Mesenchymal stem cell (in vitro differentiated cells and primary cell): ENCODE measurements at regions not wholly inside any gene's neighbourhood (a gene's known extent, or its start where the extent isn't known, plus 50 kb on each side); places are given as distances from the start of the nearest gene placed in this dataset.

Source experiments
- DNase-seq: peaks from one replicate; pipeline ENCODE4 v3.0.0-alpha.2; 2013
- H2AFZ ChIP-seq: one replicate; pipeline ENCODE4 v1.6.1; 2013; ENCODE audit warnings: low read depth, mild to moderate bottlenecking, control low read depth, inconsistent platforms, low read length, moderate library complexity
- H2AK5ac ChIP-seq: 2 replicates; pipeline ENCODE4 v1.6.1; 2013; ENCODE audit warnings: low read length, moderate library complexity, mild to moderate bottlenecking, inconsistent platforms; ENCODE audit not compliant: severe bottlenecking
- H2BK120ac ChIP-seq: one replicate; pipeline ENCODE4 v1.6.1; 2013; ENCODE audit warnings: low read depth, mild to moderate bottlenecking, inconsistent platforms, low read length, moderate library complexity
- H2BK12ac ChIP-seq, 2 experiments: one replicate each; pipeline ENCODE4 v1.6.1; 2013; ENCODE audit warnings: inconsistent platforms in 2 of 2, low read length in 2 of 2, mild to moderate bottlenecking in 2 of 2, moderate library complexity in 2 of 2, control low read depth in 1 of 2
- H2BK15ac ChIP-seq: one replicate; pipeline ENCODE4 v1.6.1; 2013; ENCODE audit warnings: mild to moderate bottlenecking, low read depth, inconsistent platforms; ENCODE audit not compliant: poor library complexity, severe bottlenecking
- H2BK5ac ChIP-seq: 2 replicates; pipeline ENCODE4 v1.6.1; 2013; ENCODE audit warnings: low read depth, mild to moderate bottlenecking, low read length, control low read depth, inconsistent platforms; ENCODE audit not compliant: poor library complexity, severe bottlenecking
- H3K14ac ChIP-seq, 2 experiments: one replicate each; pipeline ENCODE4 v1.6.1; 2013; ENCODE audit warnings: inconsistent platforms in 2 of 2, low read length in 2 of 2, control low read depth in 1 of 2, mild to moderate bottlenecking in 1 of 2, moderate library complexity in 1 of 2
- H3K18ac ChIP-seq, 2 experiments: one replicate each; pipeline ENCODE4 v1.6.1; 2013; ENCODE audit warnings: inconsistent platforms in 2 of 2, low read length in 2 of 2, control low read depth in 1 of 2, low read depth in 1 of 2, mild to moderate bottlenecking in 1 of 2
- H3K23ac ChIP-seq, 2 experiments: one replicate each; pipeline ENCODE4 v1.6.1; 2013; ENCODE audit warnings: inconsistent platforms in 2 of 2, low read length in 2 of 2, mild to moderate bottlenecking in 2 of 2, moderate library complexity in 2 of 2, control low read depth in 1 of 2
- H3K27ac ChIP-seq: 2 replicates; pipeline ENCODE4 v1.5.1; 2013; ENCODE audit warnings: mild to moderate bottlenecking, moderate library complexity, low read length, control low read depth, inconsistent platforms; ENCODE audit not compliant: poor library complexity, severe bottlenecking
- H3K27me3 ChIP-seq, 2 experiments: 2 replicates each; pipeline versions ENCODE4 v1.6.1 to v1.7.0; 2013; ENCODE audit warnings: low read length in 2 of 2, mild to moderate bottlenecking in 2 of 2, moderate library complexity in 2 of 2, control low read depth in 1 of 2, inconsistent platforms in 1 of 2; ENCODE audit not compliant: control insufficient read depth in 1 of 2, insufficient read depth in 1 of 2
- H3K36me3 ChIP-seq, 2 experiments: 2 replicates each; pipeline versions ENCODE4 v1.6.1 to v1.7.0; 2013; ENCODE audit warnings: low read length in 2 of 2, control low read depth in 1 of 2, inconsistent platforms in 1 of 2, low read depth in 1 of 2, mild to moderate bottlenecking in 1 of 2; ENCODE audit not compliant: insufficient read depth in 2 of 2, control insufficient read depth in 1 of 2
- H3K4ac ChIP-seq, 2 experiments: one replicate each; pipeline ENCODE4 v1.6.1; 2013; ENCODE audit warnings: inconsistent platforms in 2 of 2, low read length in 2 of 2, mild to moderate bottlenecking in 2 of 2, moderate library complexity in 2 of 2, control low read depth in 1 of 2, low read depth in 1 of 2
- H3K4me1 ChIP-seq: 2 replicates; pipeline ENCODE4 v1.6.1; 2013; ENCODE audit warnings: low read depth, low read length, control low read depth; ENCODE audit not compliant: control insufficient read depth, insufficient read depth
- H3K4me2 ChIP-seq: 2 replicates; pipeline ENCODE4 v1.6.1; 2013; ENCODE audit warnings: low read length, mild to moderate bottlenecking, inconsistent platforms; ENCODE audit not compliant: poor library complexity, severe bottlenecking
- H3K4me3 ChIP-seq, 2 experiments: 2 replicates each; pipeline versions ENCODE4 v1.5.1 to v1.7.0; 2013; ENCODE audit warnings: low read length in 2 of 2, mild to moderate bottlenecking in 2 of 2, control low read depth in 1 of 2, low read depth in 1 of 2; ENCODE audit not compliant: insufficient read depth in 1 of 2
- H3K79me1 ChIP-seq: replicated peaks from 2 replicates; pipeline ENCODE4 v1.6.1; 2013; ENCODE audit warnings: mild to moderate bottlenecking, control low read depth, low read length, inconsistent platforms; ENCODE audit not compliant: poor library complexity, severe bottlenecking
- H3K9ac ChIP-seq: 2 replicates; pipeline ENCODE4 v1.7.0; 2013; ENCODE audit warnings: mild to moderate bottlenecking, low read length, moderate library complexity
- H3K9me3 ChIP-seq: 2 replicates; pipeline ENCODE4 v1.7.0; 2013; ENCODE audit warnings: mild to moderate bottlenecking, low read length; ENCODE audit not compliant: control insufficient read depth
- H4K8ac ChIP-seq: one replicate; pipeline ENCODE4 v1.6.1; 2013; ENCODE audit warnings: inconsistent platforms, mild to moderate bottlenecking, low read length, moderate library complexity
- H4K91ac ChIP-seq: one replicate; pipeline ENCODE4 v1.6.1; 2013; ENCODE audit warnings: mild to moderate bottlenecking, low read length, inconsistent platforms
- WGBS: methylation state at CpG from one replicate; pipeline ENCODE4 v1.1.7; 2013; ENCODE audit warnings: mixed read lengths; 5-methylcytosine and 5-hydroxymethylcytosine counted together

- DNase-seq, result no peak
- WGBS, result 67% methylated on average over 3 of the region's 3 CpGs
- H3K18ac ChIP-seq, result no peak overlapping the region
These were observed 397.2 kb upstream of the MAP3K7 start for GRCh38 chr6:90984066-90984465.

GRCh38 chr6:90983462-90983861 is 396.6 kb upstream of the MAP3K7 start:
- Histone ChIP-seq H3K14ac (no peak overlapping the region), H2BK15ac (no peak overlapping the region), H4K8ac (no peak overlapping the region), H3K18ac (peak overlapping the region in 1 of 2 experiments; percentile 12), H2BK5ac (no peak overlapping the region), H3K79me1 (no peaks in the 10 kb centered on the region), H4K91ac (no peak overlapping the region), H2BK120ac (no peak overlapping the region), H3K4me1 (no peaks in the 10 kb centered on the region), H2BK12ac (no peak overlapping the region), H2AFZ (peak overlapping the region; percentile 63), H3K36me3 (no peaks in the 10 kb centered on the region), H3K27me3 (no peaks in the 10 kb centered on the region), H2AK5ac (no peak overlapping the region), H3K4me2 (no peak overlapping the region), H3K9me3 (no peaks in the 10 kb centered on the region), H3K4me3 (no peak overlapping the region), H3K4ac (no peak overlapping the region), H3K9ac (no peak overlapping the region), H3K23ac (no peak overlapping the region), H3K27ac (no peak overlapping the region)
- 14% methylated on average over 3 of the region's 4 CpGs for WGBS
- no peak for DNase-seq

More at GRCh38 chr6:90984066-90984465, 397.2 kb upstream of the MAP3K7 start:
- Histone ChIP-seq H2BK120ac (no peak overlapping the region), H3K4me2 (no peak overlapping the region), H3K27me3 (no peaks in the 10 kb centered on the region), H3K4me3 (no peak overlapping the region), H2BK12ac (no peak overlapping the region), H3K9me3 (no peaks in the 10 kb centered on the region), H2BK15ac (no peak overlapping the region), H3K9ac (no peak overlapping the region), H4K8ac (no peak overlapping the region), H3K27ac (no peak overlapping the region), H3K23ac (no peak overlapping the region), H2AK5ac (no peak overlapping the region), H3K14ac (no peak overlapping the region), H3K4me1 (no peaks in the 10 kb centered on the region), H2BK5ac (no peak overlapping the region), H3K4ac (no peak overlapping the region), H4K91ac (no peak overlapping the region), H2AFZ (no peak overlapping the region), H3K36me3 (no peaks in the 10 kb centered on the region), H3K79me1 (no peaks in the 10 kb centered on the region)

- Histone ChIP-seq H2BK120ac (no peak overlapping the region), H3K4ac (no peak overlapping the region), H3K14ac (peak overlapping the region in 1 of 2 experiments; percentile 38), H3K4me1 (peaks cover 1% of the 10 kb centered on the region), H2AK5ac (no peak overlapping the region), H3K18ac (no peak overlapping the region), H3K9me3 (no peaks in the 10 kb centered on the region), H2BK15ac (no peak overlapping the region), H3K4me3 (no peak overlapping the region), H4K91ac (no peak overlapping the region), H3K27ac (no peak overlapping the region), H3K9ac (no peak overlapping the region), H2BK12ac (no peak overlapping the region), H2AFZ (no peak overlapping the region), H3K27me3 (no peaks in the 10 kb centered on the region), H4K8ac (no peak overlapping the region), H2BK5ac (no peak overlapping the region), H3K4me2 (no peak overlapping the region), H3K23ac (no peak overlapping the region), H3K79me1 (no peaks in the 10 kb centered on the region), H3K36me3 (no peaks in the 10 kb centered on the region)
- 89% methylated on average over 7 of the region's 7 CpGs for WGBS
- DNase-seq, result no peak
These were observed 395.7 kb upstream of the MAP3K7 start for GRCh38 chr6:90982581-90982980.

- no peak overlapping the region for H2AFZ ChIP-seq
- H3K27ac ChIP-seq, result no peak overlapping the region
- H3K14ac ChIP-seq, result no peak overlapping the region
- H2BK120ac ChIP-seq, result no peak overlapping the region
- no peak overlapping the region for H4K8ac ChIP-seq
- H3K18ac ChIP-seq, result no peak overlapping the region
- H2BK5ac ChIP-seq, result no peak overlapping the region
- H3K9ac ChIP-seq, result no peak overlapping the region
- H2BK15ac ChIP-seq, result no peak overlapping the region
- no peak for DNase-seq
- H3K4ac ChIP-seq, result no peak overlapping the region
- no peak overlapping the region for H4K91ac ChIP-seq
- peaks cover 1% of the 10 kb centered on the region for H3K4me1 ChIP-seq
- no peaks in the 10 kb centered on the region for H3K36me3 ChIP-seq
- no peak overlapping the region for H3K4me3 ChIP-seq
- no peaks in the 10 kb centered on the region for H3K9me3 ChIP-seq
- no peak overlapping the region for H3K23ac ChIP-seq
- H3K79me1 ChIP-seq, result no peaks in the 10 kb centered on the region
- no peaks in the 10 kb centered on the region for H3K27me3 ChIP-seq
- WGBS, result 99% methylated on average over 3 of the region's 3 CpGs
- H2BK12ac ChIP-seq, result no peak overlapping the region
- no peak overlapping the region for H3K4me2 ChIP-seq
- no peak overlapping the region for H2AK5ac ChIP-seq
These were observed 395.2 kb upstream of the MAP3K7 start for GRCh38 chr6:90982051-90982450.
